OCI-M2 (cell line): ENCODE measurements at regions not wholly inside any gene's neighbourhood (a gene's known extent, or its start where the extent isn't known, plus 50 kb on each side); places are given as distances from the start of the nearest gene placed in this dataset.
"Not testable (repeated sequence)": the region's sequence is repeated elsewhere in the genome, so short reads cannot be mapped to it uniquely, and the experiment has no call there.

Experiments
- DNase-seq: peaks from one replicate; lab custom pipeline; 2025; ENCODE audit not compliant: unreplicated experiment; lab: John Stamatoyannopoulos, UW

DNA sequence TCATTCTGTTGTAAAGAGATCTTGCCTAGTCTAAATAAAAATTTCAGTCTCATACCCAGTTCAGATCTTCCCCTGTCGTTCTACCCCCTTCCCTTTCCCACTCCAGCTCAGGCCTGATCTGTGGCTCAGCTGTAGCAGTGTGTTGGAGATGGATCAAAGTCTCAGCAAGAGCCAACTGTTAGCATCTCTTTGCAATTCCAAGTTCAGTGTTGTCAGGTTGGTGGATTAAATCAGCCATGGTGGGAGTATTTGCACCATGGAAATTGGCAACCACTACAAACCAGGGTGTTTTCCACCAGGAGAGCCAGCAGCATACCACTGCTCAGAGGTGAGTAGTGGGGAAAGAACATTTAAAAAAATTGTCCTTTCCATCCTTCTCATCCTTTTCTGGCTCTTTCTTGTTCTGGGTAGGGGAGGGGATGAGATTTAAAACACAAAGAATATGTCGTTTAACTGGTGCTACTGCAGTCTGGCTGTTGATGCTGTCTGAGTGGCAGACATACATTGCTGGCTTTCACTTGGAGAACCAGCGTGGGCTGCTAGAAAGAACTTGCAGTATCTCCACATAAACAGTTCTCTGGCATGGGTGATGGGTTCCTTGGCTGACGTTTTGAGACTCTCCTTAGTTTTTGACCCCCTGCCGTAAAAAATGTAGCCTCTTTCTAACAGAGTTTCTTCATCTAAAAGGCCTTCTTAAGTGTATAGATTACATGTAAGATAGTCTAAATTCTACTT is 514.1 kb downstream of the RAB38 start:
- DNase-seq: no peak

- DNase-seq: no peak
Observed at GRCh38 chr11:87659807-87660206, 515.4 kb downstream of the RAB38 start.

DNA sequence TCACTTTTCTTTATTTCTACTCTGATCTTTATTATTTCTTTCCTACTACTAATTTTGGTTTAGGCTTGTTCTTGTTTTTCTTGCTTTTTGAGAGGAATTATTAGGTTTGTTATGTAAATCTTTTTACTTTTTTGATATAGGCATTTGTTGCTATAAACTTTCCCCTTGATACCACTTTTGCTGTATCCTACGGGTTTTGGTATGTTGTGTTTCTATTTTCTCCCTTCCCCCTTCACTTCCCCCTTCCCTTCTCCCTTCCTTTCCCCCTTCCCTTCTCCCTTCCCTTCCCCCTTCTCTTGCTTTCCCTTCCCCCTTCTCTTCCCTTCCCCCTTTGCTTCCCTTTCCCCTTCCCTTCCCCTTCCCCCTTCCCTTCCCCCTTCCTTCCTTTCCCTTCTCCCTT is 529.6 kb downstream of the RAB38 start:
- no peak for DNase-seq

DNA sequence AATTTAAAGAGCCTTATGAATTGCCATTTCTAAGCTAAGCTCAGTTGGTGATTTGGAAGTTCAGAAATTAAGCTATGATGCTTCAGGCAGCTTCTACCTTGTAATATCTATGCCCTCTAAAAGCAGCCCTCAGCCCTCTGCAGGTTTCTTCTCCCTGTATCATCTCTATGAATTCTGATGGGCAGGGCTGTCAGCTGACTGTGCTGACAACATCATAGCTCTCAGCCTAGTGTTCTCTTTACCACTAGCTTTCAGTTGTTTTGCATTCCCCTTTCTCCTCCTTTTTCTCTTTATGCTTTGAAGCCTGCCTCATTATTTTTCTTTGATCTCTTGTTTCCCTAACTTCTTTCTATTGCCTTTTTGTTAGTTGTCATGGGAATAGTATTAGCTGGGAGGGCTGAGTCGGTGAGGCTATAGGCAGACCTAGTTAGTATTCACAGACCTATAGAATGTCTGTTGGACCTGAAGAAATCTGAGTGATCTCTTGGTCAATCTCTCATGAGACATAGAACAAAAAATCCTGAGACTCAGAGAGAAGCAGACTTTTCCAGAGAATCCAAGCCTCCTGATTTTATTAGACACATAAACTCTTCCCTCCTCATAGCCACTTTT is 535.4 kb downstream of the RAB38 start:
- DNase-seq: no peak

DNA sequence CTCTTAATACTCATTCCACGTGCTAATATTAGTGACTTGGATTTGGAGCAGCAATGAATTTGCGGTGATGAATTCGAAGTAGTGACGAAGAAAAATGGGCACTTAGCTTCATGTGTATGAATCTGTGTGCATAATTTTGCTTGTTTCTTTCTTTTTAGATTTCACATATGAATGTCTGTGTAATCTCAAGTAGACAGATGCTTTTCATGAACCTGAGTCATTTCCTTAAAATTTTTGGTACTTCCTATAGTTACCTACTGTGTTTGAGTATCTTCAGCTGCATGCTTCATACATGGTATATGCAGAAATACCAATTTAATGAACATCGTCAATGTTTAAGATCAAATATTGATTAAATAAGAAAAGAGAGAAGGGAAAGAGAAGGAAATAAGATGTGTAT is 540.2 kb downstream of the RAB38 start:
- DNase-seq: no peak

- no peak for DNase-seq
Observed at GRCh38 chr11:87634331-87634730, 540.9 kb downstream of the RAB38 start.

GRCh38 chr11:87628957-87629356 is 546.3 kb downstream of the RAB38 start:
- no peak for DNase-seq

DNA sequence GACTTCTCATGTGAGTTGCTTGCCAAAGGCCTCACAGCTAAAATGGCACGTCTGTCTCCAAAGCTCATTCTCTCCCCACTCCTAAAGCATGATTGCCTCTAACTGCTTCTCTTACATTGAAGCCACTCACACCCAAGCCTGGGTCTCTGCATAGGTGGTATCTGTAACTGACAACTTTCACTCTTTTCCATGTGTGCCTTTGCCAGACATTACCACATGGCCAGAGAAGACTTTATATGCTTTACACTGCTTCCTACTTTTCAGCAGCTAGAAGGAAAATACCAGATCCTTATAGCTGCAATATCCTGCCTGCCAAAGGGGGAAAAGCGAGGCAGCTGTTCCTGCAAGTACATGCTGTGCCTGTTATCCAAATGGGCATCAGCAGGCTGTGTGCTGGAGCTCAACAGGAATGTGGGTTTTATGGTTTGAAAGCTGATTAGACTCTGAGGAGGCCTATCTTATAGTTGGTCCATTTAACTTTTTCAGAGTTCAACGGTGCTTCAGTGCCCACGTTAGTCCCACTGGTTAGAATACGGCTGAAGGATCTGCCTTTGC is 547.1 kb downstream of the RAB38 start:
- DNase-seq: no peak

GRCh38 chr11:87623531-87624365 is 551.5 kb downstream of the RAB38 start:
- not testable (repeated sequence) for DNase-seq

DNA sequence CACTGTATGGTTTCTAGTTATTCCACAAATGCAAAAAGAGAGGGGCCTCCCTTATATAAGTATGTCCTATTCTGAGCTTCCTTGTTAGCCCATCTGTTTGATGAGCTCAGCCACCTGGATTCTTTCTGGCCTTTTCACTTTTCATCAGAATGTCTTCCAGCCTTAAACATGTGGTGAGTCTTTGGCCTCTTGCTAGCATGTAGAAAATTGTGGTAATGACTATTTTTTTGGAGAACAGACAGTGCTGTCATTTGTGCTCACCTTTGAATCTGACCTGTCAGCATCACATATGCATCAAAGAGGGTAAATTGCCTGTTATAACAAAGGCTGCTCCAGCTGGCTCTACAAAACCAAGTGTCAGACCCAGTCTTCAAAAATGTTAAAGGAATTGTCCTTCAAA is 558.7 kb downstream of the RAB38 start:
- DNase-seq: no peak

GRCh38 chr11:87604350-87604749 is 566.6 kb downstream of the TMEM135 start:
- no peak for DNase-seq

DNA sequence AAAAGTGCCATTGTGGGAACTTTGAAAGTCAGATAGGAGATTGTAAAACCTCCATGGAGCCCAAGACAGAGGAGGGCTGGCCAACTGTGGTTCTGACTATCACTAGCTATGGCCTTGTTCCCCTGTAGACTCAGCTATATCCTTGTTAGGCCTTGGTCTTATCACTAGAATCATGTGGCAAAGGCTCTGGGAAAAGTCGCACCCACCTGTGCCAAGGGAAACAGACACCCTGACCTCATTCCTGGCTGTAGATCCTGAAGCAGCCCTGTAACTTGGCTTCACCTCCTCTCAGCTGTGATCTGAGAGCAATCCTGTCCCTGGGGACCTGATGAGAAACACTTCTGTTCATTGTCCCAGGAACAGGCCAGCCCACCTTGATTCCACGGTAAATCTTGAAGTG is 566.2 kb downstream of the TMEM135 start:
- no peak for DNase-seq

DNA sequence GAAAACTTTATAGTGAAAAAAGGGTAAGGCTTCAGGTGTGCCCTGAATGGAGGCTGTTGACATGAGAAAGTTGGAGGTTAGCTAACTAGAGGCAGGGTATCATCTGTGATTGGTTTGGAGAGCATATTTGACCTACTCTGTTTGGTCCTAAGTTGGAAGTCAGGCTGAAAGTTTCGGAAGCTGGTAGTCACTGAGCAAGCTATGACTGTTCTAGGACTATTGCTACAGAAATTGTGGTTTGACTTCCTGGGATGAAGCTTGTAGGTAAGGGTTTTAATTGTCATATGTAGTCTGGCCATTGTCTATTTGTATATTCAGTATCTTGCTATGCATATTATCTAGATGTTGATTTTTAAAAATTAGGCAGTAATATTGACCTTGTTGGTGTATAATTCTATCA is 565.0 kb downstream of the TMEM135 start:
- DNase-seq: no peak

DNA sequence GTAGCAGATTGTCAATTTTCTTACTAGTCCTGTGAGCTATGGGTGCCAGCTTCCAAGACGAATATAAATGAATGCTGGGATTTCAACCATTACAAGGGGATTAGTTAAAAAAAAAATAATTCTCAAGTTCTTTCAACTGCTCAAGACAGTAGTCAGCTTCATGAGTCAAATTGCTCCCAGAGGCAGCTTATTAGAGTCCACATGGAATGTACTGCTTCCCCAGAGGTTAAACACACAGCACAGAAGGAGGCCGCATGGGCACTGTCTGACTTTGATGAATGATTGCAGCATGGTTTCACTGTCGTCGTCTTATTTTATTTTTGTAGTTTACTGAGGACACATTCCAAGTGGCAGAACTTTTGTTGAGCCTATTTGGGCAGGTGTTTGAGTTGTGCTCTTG is 563.2 kb downstream of the TMEM135 start:
- no peak for DNase-seq

DNA sequence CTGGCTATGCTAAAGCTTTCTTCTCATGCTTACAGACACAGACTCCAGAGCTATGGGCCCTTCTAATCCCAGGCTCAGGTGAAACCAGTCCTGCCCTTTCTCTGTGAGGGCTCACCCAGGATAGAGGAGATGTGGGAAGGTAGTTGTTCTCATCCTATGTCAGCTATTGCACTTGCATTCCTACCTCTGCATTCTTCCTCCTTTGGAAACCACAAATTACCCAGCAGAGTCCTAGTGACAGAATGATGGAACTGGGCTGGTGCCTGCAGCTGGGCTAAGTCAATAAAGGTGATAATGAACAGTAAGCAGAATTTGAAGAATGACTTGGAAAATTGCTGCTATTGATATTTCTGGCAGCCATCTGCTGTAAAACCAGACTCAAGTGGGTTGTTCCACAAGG is 560.0 kb downstream of the TMEM135 start:
- no peak for DNase-seq

DNA sequence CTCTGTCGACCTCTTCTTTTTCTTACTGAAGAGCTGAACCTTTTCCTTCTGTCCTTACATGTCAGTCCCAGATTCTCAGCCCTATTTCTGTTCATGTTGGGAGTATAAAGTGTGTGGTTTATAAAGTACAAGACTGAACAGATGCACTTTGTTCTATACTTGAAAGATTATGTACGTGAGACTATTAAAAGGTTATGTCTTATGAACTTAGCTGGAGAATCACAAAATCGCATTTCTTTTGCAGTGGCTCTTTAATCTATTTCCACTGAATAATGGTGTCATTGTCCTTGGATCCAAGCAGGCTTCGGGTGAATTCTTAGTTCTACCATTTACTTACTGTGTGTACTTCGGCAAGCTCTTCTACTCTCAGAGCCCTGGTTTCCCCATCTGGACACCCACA is 558.4 kb downstream of the TMEM135 start:
- no peak for DNase-seq

DNA sequence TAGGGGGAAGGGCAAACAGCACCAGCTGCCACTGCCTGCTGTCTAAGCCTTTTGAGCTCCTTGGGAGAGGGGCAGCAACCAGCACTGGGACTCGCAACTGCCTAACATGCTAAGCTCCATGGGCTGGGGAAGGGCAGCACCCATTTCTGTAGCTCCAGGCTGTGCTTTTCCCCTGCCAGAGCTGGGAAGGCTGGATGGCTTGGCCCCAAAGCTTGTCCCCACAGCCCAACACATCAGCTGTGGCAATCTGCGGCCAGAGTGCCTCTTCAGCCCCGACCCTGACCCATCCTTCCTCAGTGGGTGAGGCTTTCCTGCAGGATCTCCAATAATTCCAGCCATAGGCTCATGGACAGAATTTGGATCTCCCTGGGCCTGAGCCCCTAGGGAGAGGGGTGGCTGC is 551.3 kb downstream of the TMEM135 start:
- no peak for DNase-seq

GRCh38 chr11:87585613-87586012 is 547.9 kb downstream of the TMEM135 start:
- DNase-seq: not testable (repeated sequence)

GRCh38 chr11:87583931-87584330 is 546.2 kb downstream of the TMEM135 start:
- DNase-seq: no peak

DNA sequence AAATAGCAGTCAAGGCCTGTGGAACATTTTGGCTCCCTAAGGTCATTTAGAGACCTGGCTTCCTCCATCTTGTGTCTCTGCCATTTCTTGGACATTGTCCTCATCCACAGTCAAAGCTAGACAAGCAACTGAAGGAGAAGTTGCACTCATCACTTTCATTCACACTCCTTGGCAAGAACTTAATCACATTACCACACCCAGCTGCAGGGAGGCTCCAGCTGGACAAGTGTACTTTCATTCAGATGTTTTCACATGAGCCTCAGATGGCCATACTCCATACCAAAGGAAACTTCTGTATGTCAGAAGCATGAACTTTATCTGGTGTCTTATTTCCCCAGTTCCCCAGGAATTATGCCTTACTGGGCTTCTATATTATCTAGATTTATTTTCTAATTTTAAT is 537.4 kb downstream of the TMEM135 start:
- no peak for DNase-seq

- no peak for DNase-seq
Observed at GRCh38 chr11:87574193-87574592, 536.5 kb downstream of the TMEM135 start.

DNA sequence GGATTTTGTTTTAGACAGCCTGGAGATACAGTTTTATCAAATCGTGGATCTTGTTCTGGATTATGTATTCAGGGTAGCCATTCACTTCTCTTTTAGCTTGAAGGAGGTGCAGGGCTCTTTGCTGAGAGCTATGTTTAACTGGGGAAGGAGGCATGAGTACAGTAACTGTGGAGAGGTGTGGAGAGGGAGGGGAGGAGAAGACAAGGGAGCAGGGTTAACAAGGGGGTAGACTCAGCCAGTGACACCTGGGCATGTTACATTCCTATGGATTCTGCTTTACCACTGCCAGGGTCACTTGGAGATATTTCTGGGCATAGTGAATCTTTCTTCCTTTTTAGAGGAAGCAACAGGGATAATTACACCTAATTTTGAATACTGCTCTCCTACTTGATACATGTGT is 536.0 kb downstream of the TMEM135 start:
- no peak for DNase-seq
